Suppressor macrophage (primary cell): ENCODE measurements at regions not wholly inside any gene's neighbourhood (a gene's known extent, or its start where the extent isn't known, plus 50 kb on each side); places are given as distances from the start of the nearest gene placed in this dataset.
"Not testable (repeated sequence)": the region's sequence is repeated elsewhere in the genome, so short reads cannot be mapped to it uniquely, and the experiment has no call there.

Source experiments
- DNase-seq, 4 experiments: peaks; one replicate each; pipeline ENCODE4 v3.0.0-alpha.2; 2020 to 2022

DNA sequence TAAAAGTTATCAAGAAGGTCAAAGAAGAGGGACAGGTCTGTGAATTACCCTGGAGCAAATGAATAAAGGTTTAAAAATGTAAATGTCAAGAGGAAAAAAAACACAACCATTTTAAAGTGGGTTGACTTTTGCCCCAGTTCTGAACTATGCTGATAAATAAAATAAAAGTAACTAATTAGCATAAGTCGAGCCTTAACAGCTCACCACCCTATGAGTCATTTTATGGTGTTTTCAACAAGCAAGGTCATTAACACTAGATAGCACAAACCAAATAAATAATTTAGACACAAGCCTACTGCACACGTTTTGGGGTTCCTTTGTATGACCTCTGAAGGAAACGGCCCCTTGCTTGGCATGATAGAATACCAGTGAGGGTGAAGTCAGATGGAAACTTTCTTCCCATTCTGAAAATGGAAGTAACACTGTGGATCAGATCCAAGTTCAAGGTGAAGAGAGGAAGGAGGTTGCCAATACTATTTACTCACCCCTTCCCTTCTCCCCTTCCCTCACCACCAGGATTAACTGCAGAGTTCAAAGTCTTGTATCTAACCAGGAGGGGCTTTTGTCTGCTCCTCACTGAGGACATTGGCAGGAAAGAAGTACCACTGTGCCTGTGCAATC, 380.0 kb upstream of the ACVR2A start:
- no peak for DNase-seq

DNA sequence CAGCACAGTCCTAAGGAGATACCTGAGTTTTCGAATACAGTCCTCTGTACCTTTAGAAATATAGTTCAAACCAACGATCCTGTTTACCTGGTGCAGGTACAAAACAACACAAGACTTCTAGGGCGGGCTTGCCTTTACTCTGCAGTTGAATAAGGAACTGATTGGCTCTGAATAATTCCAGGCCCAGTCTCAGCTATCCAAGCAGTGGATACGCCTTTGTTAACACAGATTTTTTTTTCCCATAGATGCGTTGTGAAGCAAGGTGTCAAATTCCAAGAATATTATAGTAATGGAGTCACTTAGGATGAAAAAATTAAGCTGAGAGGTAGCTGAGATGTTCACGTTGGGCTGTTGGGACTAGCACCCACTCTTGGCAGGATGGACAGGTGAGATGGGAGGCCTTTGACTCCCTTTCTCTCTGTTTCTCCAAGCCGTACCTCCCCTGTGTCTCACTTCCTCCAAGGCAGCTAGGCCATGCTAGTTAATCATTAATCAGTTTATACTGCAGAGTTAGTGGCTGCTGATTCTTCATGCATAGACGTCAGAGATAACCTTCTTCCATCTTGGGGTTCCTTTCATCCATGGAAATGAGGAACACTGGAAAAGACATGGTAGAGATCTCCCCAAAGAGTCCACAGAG, 380.8 kb upstream of the ACVR2A start:
- DNase-seq: no peak

DNA sequence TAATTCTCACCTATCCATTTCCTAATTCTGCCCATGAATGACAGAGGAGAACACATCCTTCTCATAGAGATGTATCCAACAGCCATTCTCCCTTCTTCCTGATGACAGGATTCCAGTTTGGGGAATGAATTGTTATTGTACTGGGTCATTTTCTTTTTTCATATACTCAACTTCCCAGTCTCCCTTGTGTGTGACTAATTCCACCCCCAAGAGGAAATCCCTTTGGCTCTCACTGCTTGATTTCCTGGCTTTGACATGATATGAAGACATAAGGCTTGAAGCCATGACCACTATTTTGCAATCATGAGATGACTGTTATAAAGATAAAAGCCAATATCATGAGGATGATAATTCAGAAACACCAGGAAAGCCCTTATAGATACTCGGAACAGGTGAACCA, 384.7 kb upstream of the ACVR2A start:
- DNase-seq: peak; percentile 31 to 73 (median 52)

DNA sequence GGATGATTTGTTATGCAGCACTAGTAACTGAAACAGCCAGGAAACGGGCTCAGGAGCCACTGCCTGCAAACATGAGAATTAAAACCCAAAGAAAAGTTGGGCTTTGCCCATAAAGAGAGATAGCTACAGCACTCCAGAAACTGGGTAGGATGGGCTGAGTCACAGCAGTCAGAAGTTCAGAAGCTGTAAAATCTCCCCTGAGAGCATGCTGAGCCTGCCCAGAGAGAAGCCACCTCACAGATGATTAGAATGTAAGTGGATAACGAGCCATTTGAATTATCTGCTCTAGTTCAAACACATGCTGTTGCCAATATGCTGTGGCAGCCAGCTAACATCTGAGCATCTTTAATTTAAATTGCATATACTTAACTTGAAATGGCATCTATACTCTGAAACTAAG, 388.1 kb upstream of the ACVR2A start:
- no peak for DNase-seq

DNA sequence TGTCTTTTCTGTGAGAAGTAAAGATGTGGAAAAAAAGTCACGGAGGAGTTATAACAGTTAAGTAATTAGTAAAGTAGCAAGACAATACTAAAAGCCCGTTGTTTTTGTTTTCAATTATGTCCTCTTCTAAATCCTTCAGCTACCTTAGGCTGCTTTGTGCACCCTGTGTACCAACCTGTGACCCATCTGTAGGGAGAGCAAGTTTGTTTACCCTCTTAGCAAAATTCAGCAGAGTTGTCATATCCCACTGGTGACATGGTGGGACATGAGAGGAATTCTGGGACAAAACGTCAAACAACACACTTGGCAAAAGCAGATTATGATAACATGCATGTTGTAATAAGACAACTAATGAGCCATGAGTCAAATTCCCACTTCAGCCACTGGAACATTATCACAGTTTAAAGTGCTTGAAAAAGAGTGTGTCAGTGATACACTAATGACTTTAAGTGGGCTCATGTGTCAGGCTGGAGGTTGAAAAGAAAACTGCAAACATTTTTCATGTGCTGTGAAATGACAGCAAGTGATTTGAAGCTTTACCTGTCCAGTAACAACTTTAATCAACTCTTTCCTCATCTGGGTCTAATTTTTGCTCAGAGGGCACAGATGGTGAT, 392.8 kb upstream of the ACVR2A start:
- no peak for DNase-seq

DNA sequence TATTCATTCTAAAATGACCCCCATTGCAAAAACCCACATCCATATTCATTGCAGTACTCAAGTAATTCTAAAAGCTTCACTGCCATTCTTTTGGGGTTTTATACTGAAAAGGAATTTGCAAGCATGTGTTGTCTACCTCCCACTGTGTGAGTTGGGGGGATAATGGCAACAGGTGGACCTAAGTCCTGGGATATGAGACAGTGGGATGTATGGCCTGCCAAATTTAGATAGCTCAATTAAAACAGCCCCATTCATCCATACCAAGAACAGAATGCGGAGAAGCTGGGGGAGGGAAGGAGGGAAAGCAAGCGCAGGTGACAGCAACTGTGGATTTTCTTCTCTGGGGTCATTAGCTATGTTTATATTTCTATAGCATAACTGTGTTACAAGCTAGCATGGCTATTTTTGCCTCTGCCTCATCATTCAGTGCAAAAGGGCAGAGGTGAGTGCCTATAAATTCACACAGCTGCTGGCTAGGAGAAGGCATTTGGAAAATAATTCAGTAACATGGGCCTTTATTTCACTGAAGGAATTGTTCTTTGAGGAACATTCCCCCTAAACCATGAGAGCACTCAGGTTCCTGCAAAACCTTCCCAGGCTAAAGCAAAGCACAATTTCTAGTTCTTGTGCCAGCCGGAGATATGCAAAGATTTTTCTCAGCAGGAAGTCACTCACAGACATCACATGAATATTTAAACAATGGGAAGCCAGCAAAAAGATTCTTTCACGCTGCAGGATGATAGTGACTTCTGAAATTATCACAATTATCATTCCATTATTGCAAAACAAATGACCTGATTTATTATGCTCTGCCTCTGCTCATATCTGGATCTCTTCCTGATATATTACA, 393.9 kb upstream of the ACVR2A start:
- no peak for DNase-seq

DNA sequence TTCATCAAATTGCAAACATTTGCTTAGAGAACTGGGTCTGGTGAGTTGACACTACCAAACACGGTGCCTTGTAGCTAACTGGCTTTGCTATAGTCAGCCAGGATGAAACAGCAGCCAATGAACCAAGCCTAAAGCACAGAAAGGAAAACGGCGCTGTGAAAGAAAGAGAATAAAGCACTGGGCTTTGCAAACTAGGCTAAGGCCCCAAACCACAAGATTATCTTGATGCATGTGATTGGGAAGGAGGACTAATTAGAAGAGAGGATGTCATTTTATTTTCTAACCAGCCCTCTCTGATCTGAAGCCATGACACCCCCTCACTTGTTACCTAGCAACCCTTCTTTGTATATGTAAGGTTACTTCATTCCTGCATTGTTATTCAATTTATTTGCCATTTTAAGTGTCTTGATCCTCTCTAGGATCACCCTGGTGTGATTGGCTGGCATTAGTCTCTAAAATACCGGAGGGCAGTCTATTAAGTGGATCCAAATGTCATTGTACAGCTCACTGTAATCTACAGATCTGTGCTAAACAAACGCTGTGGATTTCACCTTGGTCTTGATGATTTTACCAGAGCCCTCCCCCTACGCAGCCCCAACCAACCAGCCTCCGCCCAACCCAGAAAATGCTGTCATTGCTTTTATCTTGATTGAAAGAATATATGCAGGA, 395.4 kb upstream of the ACVR2A start:
- DNase-seq: no peak

DNA sequence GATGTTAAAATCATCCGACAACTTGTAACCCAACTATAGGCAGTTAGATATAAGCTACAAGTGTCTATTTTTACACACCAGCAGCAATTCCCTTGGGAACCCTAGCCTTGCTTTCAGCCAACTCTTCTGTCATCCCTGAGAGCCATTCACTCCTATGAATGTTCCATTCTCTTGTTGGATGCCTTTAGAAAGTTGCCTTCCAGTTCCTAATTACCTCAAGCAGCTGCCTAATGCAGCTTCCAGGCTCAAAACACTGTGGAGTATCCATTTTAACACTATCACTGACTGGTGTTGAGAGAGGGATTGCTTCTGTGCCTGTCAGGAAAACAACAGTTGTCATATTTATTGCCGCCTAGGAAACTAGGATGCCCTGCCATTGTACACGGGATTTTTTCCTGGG, 402.0 kb upstream of the ACVR2A start:
- no peak for DNase-seq

DNA sequence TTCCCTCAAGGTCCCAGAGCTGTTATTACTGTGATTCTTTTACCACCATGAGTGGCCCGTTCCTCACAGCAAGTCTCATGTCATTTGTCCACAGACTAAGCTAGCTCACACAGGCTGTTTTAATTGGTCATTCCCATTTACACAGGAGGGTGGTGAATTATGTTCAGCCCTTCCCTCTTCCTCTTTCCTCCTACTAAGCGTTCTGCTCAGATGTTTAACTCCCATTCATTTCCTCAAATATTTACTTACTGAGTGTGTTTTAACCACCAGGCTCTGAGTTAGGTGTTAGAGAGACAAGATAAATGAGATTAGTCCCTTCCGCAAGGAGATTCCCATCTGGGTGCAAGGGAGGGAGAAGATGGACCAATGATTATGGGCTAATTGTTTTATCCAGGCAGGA, 403.6 kb upstream of the ACVR2A start:
- DNase-seq: peak in 3 of 4 experiments; percentile 2 to 51 (median 41)

DNA sequence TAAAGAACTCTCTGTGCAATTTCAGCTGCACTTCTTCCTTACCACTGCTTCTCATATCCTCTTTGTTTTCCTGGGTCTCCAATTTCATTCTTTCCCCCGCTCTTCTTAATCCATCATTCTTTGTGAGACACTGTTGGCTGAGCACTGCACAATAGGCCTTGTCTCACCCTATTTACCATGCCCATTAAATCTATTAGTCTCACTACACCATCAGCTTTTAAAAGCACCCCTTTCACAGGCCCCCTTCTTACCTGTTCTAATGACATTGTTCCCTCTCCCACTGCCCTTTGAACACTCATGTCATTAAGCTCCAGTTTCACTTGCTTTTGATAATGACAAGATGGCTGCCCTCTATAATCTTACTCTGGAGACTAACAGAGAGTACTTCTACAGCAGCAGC, 404.1 kb upstream of the ACVR2A start:
- DNase-seq: no peak

DNA sequence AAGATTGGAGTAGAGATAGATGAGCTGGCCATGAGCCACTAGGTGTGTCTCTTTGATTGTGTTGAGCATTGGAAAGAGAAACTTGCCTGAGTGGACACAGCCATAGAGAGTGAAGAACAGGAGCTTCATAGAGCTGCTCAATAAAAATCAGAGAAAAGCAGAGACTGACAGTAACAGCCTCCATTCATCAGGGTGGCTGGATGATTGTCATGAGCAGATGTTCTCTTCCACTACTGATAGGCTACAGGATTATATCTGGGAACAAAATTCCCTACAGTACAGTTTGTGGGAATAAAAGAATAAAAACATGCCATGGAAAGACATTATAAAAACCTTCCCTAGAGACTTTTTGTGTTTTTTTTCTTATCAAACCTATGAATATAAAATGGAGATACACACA, 404.8 kb upstream of the ACVR2A start:
- no peak for DNase-seq

DNA sequence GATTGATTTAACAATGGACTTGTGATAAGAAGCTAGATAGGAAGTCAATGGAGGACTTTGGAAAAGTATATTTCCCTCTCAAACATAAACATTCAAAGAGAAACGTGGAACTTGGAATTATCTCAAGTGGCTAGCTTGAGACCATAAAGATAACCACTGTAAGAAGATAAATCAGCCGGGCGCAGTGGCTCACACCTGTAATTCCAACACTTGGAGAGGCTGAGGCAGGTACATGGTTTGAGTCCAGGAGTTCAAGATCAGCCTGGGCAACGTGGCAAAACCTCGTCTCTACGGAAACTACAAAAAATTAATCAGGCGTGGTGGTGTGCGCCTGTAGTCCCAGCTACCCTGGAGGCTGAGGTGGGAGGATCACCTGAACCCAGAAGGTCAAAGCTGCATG, 405.9 kb upstream of the ACVR2A start:
- no peak for DNase-seq

DNA sequence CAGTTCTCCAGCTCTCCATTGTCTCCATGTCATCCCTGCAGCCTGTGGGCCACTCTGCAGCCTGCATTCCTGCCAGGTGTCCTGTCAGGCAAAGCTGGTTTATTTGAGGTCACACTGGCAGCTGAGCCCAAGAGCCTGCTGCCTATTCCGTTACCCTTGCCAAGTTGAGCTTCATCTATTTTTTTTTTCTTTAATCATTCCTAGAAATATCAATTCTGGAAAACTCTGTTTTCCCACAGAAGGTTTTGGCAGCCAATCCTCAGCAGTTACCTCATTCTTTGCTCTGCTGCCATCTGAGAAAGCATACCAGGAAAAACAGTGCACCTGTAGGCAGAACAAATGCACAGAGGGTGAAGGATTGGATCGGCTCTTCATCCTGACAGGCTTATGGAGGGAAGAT, 411.0 kb upstream of the ACVR2A start:
- no peak for DNase-seq

DNA sequence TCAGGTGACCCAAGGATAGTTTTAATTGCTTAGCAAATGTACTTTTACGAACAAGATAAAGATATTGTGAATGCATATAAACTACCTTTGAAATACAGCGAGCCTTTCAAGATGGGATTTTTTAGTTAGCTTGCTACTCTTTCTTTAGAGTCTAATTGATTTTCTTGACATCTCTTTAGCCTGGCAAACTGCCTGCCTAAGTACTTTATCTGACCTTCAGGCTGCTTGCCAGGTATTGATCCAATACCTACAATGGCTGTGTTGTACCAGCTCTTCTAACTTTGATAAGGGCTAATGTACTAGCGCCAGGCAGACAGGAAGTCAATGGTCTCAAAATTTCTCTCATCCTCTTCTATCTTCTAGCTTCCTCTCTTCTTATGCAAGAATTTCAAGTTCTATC, 414.4 kb upstream of the ACVR2A start:
- no peak for DNase-seq

DNA sequence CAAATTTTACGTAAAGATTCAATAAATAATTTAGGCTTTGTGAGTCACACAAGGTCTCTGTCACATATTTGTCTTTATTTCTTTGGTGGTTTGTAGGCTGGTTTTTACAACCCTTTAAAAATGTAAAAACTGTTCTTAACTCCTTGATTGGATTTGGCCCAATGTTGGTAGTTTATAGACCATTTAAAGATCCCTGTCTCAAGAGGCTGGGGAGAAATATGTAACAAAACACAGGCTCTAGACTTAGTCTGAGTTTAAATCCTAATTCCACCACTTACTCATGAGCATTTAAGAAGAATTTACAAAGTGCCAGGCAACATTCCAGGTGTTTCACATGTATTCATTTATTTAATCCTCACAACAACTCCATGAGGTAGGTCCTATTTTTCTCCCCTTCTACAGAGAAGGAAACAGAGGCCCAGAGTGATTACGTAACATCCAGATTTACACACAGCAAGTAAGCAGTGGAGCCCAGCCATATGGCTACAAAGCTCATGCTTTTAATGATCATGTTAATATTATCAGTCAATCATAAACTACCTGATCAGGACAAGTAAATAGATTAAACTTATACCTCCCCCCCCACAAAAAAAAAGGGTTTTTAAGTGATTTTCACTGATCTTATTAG, 416.6 kb upstream of the ACVR2A start:
- DNase-seq: no peak

DNA sequence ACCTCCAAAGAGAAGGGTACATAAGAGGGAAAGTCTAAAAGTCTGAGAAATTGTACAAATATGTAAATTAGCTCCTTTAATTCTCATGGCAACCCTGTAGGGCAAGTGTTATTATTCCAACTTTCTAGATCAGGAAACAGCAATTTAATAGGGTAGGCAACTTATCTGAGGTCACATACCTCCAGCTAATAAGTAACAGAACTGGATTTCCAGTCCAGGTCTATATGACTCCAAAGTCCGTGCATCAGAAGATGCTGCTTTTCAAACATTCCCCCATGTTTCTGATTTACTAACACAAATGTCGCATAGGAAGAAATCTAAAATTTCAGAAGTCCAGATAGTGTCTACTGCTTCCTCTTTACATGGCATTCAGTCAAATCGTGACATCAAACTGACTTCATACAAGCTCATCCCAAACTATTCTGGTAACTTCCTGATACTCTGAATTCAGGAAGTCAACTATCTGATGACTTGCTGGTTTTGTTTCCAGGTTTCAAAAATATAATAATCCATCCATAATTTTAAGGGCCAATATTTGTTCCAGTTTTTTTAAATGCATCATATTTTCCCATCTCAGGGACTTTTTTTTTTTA, 419.3 kb upstream of the ACVR2A start:
- peak; percentile 46 to 88 (median 68) for DNase-seq

DNA sequence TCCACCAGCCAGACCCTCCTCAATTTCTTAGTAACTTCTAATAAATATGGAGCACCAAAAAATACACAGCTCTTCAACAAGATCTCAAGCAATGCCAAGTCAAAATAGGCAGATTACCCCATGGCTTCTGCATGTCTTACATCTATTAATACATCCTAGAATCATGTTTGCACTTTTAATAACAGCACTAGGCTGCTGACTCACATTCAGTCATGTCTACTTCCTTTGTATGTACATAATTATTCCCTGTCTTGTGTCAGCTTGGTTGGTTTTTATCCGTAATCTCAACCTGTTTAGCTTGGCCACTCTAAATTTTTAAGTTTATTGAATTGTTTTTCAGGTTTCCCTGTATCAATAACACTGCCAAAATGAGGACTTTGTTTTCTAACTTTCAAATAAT, 420.1 kb upstream of the ACVR2A start:
- DNase-seq: peak in 3 of 4 experiments; percentile 7 to 39 (median 26)

DNA sequence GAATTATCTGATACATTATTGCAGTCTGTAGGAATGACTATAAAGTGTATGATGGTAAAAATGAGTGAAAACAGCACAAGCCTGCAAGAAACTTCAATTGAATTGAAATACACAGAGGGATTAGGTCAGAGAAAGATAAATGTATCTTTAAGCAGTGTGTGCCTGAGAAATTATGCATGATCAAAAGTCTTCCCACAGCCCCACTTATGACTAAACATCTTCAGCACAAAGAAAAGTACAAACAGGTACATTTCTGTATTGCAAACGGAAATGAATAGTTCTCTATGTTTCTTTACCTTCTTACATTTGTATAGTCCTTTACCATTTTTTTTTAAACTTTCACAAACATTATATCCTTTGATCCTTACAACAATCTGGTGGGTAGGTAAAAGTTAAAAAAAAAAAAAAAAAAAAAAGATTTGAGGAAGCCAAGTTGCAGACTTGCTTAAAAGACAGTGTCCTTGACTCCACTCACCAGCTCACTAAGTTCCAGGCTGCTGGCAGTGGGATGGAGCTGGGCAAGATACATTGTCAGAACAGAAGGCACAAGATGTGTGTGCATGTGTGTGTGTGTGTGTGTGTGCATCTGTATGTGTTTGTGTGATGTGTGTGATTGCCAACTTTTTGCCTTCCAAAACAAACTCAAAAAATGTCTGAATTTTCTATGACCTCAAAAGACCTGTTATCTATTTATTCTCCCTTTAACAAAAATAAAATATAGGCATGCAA, 423.7 kb upstream of the ACVR2A start:
- DNase-seq: no peak

DNA sequence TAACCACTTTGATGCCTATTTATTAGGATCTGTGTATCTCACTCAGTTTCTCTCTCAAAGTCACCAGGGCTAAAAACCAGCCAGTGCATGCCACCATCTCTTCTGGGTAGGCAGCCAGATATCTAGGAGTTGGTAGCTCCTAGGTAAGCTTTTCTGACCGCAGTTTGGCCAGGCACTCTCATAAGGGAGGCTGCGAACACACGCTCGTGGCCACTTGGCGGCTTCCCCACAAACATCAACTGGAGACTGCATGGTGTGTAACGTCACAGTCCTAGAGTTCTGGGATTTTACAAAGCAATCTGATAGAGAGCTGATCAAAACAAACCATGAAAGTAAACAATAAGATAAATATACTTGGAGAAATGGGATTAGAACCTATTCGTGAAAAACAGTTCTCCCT, 424.3 kb upstream of the ACVR2A start:
- no peak for DNase-seq

DNA sequence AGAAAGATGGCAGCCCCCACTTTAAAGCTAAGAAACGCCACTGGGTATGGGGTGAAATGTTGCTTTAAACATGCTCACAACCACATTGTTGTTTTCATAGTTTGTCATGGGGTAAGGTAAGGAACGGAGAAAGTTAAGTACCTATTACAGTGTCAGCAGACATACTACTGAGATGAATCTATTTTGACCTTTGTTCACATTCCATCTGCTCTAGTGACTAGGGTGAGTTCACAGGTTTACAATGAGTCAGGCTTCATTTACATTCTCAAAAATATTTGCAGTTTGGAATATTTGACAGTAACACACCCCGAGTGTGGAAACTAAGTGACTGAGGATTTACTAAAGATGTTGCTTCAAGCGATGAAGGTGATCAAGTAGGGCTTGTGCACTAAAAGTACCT, 428.7 kb upstream of the ACVR2A start:
- no peak for DNase-seq

DNA sequence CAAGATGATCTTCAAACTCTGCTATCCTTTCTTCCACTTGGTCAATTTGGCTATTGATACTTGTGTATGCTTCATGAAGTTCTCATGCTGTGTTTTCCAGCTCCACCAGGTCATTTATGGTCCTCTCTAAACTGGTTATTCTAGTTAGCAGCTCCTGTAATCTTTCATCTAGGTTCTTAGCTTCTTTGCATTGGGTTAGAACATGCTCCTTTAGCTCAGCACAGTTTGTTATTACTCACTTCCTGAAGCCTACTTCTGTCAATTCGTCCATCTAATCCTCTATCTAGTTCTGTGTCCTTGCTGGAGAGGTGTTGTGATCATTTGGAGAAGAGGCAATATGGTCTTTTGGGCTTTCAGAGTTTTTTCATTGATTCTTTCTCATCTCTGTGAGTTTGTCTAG, 430.2 kb upstream of the ACVR2A start:
- not testable (repeated sequence) for DNase-seq
